ENCODE measurements at regions not wholly inside any gene's neighbourhood (a gene's known extent, or its start where the extent isn't known, plus 50 kb on each side); places are given as distances from the start of the nearest gene placed in this dataset.

GRCh38 chr10:43001427-43001795 lies 75.5 kb upstream of the RET start:
- Histone ChIP-seq H3K4me1 (ENCODE audit: control insufficient read depth in 2 of 2, insufficient read depth in 2 of 2, low read length in 2 of 2) (no peaks in the 10 kb centered on the region), H3K9ac (ENCODE audit: low read depth in 1 of 2, low read length in 2 of 2) (no peak overlapping the region), H3K27ac (ENCODE audit: low read depth in 2 of 2, low read length in 2 of 2) (no peak overlapping the region), H3K9me3 (ENCODE audit: control insufficient read depth in 2 of 2, low read length in 2 of 2) (no peaks in the 10 kb centered on the region), H3K27me3 (ENCODE audit: control insufficient read depth in 2 of 2, insufficient read depth in 2 of 2, low read length in 2 of 2) (no peaks in the 10 kb centered on the region), H3K4me3 (ENCODE audit: low read length in 2 of 2) (no peak overlapping the region), H3K36me3 (ENCODE audit: control insufficient read depth in 2 of 2, insufficient read depth in 2 of 2, low read length in 2 of 2) (no peaks in the 10 kb centered on the region)

GRCh38 chr10:43002596-43002995 lies 74.3 kb upstream of the RET start:
- Histone ChIP-seq H3K36me3 (ENCODE audit: control insufficient read depth in 2 of 2, insufficient read depth in 2 of 2, low read length in 2 of 2) (no peaks in the 10 kb centered on the region), H3K9ac (ENCODE audit: low read depth in 1 of 2, low read length in 2 of 2) (no peak overlapping the region), H3K4me1 (ENCODE audit: control insufficient read depth in 2 of 2, insufficient read depth in 2 of 2, low read length in 2 of 2) (no peaks in the 10 kb centered on the region), H3K27ac (ENCODE audit: low read depth in 2 of 2, low read length in 2 of 2) (no peak overlapping the region), H3K9me3 (ENCODE audit: control insufficient read depth in 2 of 2, low read length in 2 of 2) (no peaks in the 10 kb centered on the region), H3K4me3 (ENCODE audit: low read length in 2 of 2) (no peak overlapping the region), H3K27me3 (ENCODE audit: control insufficient read depth in 2 of 2, insufficient read depth in 2 of 2, low read length in 2 of 2) (no peaks in the 10 kb centered on the region)

- Histone ChIP-seq H3K9ac (ENCODE audit: low read depth in 1 of 2, low read length in 2 of 2) (no peak overlapping the region), H3K36me3 (ENCODE audit: control insufficient read depth in 2 of 2, insufficient read depth in 2 of 2, low read length in 2 of 2) (no peaks in the 10 kb centered on the region), H3K4me1 (ENCODE audit: control insufficient read depth in 2 of 2, insufficient read depth in 2 of 2, low read length in 2 of 2) (no peaks in the 10 kb centered on the region), H3K27ac (ENCODE audit: low read depth in 2 of 2, low read length in 2 of 2) (no peak overlapping the region), H3K9me3 (ENCODE audit: control insufficient read depth in 2 of 2, low read length in 2 of 2) (no peaks in the 10 kb centered on the region), H3K27me3 (ENCODE audit: control insufficient read depth in 2 of 2, insufficient read depth in 2 of 2, low read length in 2 of 2) (no peaks in the 10 kb centered on the region), H3K4me3 (ENCODE audit: low read length in 2 of 2) (no peak overlapping the region)
Observed at GRCh38 chr10:43006490-43006889, 70.4 kb upstream of the RET start.

GRCh38 chr10:43012578-43012977 lies 64.3 kb upstream of the RET start:
- Histone ChIP-seq H3K27ac (ENCODE audit: low read depth in 2 of 2, low read length in 2 of 2) (no peak overlapping the region), H3K4me1 (ENCODE audit: control insufficient read depth in 2 of 2, insufficient read depth in 2 of 2, low read length in 2 of 2) (no peaks in the 10 kb centered on the region), H3K36me3 (ENCODE audit: control insufficient read depth in 2 of 2, insufficient read depth in 2 of 2, low read length in 2 of 2) (no peaks in the 10 kb centered on the region), H3K4me3 (ENCODE audit: low read length in 2 of 2) (no peak overlapping the region), H3K27me3 (ENCODE audit: control insufficient read depth in 2 of 2, insufficient read depth in 2 of 2, low read length in 2 of 2) (no peaks in the 10 kb centered on the region), H3K9ac (ENCODE audit: low read depth in 1 of 2, low read length in 2 of 2) (no peak overlapping the region), H3K9me3 (ENCODE audit: control insufficient read depth in 2 of 2, low read length in 2 of 2) (no peaks in the 10 kb centered on the region)

GRCh38 chr10:43013065-43013464 lies 63.8 kb upstream of the RET start:
- Histone ChIP-seq H3K9ac (ENCODE audit: low read depth in 1 of 2, low read length in 2 of 2) (no peak overlapping the region), H3K27me3 (ENCODE audit: control insufficient read depth in 2 of 2, insufficient read depth in 2 of 2, low read length in 2 of 2) (no peaks in the 10 kb centered on the region), H3K4me3 (ENCODE audit: low read length in 2 of 2) (no peak overlapping the region), H3K9me3 (ENCODE audit: control insufficient read depth in 2 of 2, low read length in 2 of 2) (no peaks in the 10 kb centered on the region), H3K36me3 (ENCODE audit: control insufficient read depth in 2 of 2, insufficient read depth in 2 of 2, low read length in 2 of 2) (no peaks in the 10 kb centered on the region), H3K4me1 (ENCODE audit: control insufficient read depth in 2 of 2, insufficient read depth in 2 of 2, low read length in 2 of 2) (no peaks in the 10 kb centered on the region), H3K27ac (ENCODE audit: low read depth in 2 of 2, low read length in 2 of 2) (no peak overlapping the region)

- H3K36me3 ChIP-seq (ENCODE audit: control insufficient read depth in 2 of 2, insufficient read depth in 2 of 2, low read length in 2 of 2), result no peaks in the 10 kb centered on the region
- no peaks in the 10 kb centered on the region for H3K9me3 ChIP-seq (ENCODE audit: control insufficient read depth in 2 of 2, low read length in 2 of 2)
- H3K27me3 ChIP-seq (ENCODE audit: control insufficient read depth in 2 of 2, insufficient read depth in 2 of 2, low read length in 2 of 2), result peaks cover 2% of the 10 kb centered on the region in 2 donors
- no peak overlapping the region for H3K27ac ChIP-seq (ENCODE audit: low read depth in 2 of 2, low read length in 2 of 2)
- no peak overlapping the region for H3K4me3 ChIP-seq (ENCODE audit: low read length in 2 of 2)
- H3K4me1 ChIP-seq (ENCODE audit: control insufficient read depth in 2 of 2, insufficient read depth in 2 of 2, low read length in 2 of 2), result no peaks in the 10 kb centered on the region
- no peak overlapping the region for H3K9ac ChIP-seq (ENCODE audit: low read depth in 1 of 2, low read length in 2 of 2)
Observed at GRCh38 chr10:43024524-43024923, 52.3 kb upstream of the RET start.

- H3K9ac ChIP-seq (ENCODE audit: low read depth in 1 of 2, low read length in 2 of 2), result no peak overlapping the region
- no peak overlapping the region for H3K4me3 ChIP-seq (ENCODE audit: low read length in 2 of 2)
- H3K27me3 ChIP-seq (ENCODE audit: control insufficient read depth in 2 of 2, insufficient read depth in 2 of 2, low read length in 2 of 2), result peaks cover 2% of the 10 kb centered on the region in 2 donors
- H3K27ac ChIP-seq (ENCODE audit: low read depth in 2 of 2, low read length in 2 of 2), result no peak overlapping the region
- no peaks in the 10 kb centered on the region for H3K4me1 ChIP-seq (ENCODE audit: control insufficient read depth in 2 of 2, insufficient read depth in 2 of 2, low read length in 2 of 2)
- no peaks in the 10 kb centered on the region for H3K9me3 ChIP-seq (ENCODE audit: control insufficient read depth in 2 of 2, low read length in 2 of 2)
- H3K36me3 ChIP-seq (ENCODE audit: control insufficient read depth in 2 of 2, insufficient read depth in 2 of 2, low read length in 2 of 2), result no peaks in the 10 kb centered on the region
Observed at GRCh38 chr10:43024942-43025700, 51.7 kb upstream of the RET start.

GRCh38 chr10:43026039-43026973 lies 50.6 kb upstream of the RET start:
- Histone ChIP-seq H3K27me3 (ENCODE audit: control insufficient read depth in 2 of 2, insufficient read depth in 2 of 2, low read length in 2 of 2) (peaks cover 0 to 2% of the 10 kb centered on the region in 2 donors), H3K4me1 (ENCODE audit: control insufficient read depth in 2 of 2, insufficient read depth in 2 of 2, low read length in 2 of 2) (no peaks in the 10 kb centered on the region), H3K36me3 (ENCODE audit: control insufficient read depth in 2 of 2, insufficient read depth in 2 of 2, low read length in 2 of 2) (no peaks in the 10 kb centered on the region), H3K9me3 (ENCODE audit: control insufficient read depth in 2 of 2, low read length in 2 of 2) (no peaks in the 10 kb centered on the region), H3K9ac (ENCODE audit: low read depth in 1 of 2, low read length in 2 of 2) (no peak overlapping the region), H3K4me3 (ENCODE audit: low read length in 2 of 2) (no peak overlapping the region), H3K27ac (ENCODE audit: low read depth in 2 of 2, low read length in 2 of 2) (no peak overlapping the region)
